ENCODE measurements at regions not wholly inside any gene's neighbourhood (a gene's known extent, or its start where the extent isn't known, plus 50 kb on each side); places are given as distances from the start of the nearest gene placed in this dataset.

GRCh38 chr10:56508562-56508961 lies 147.5 kb upstream of the ZWINT start:
- no peak for DNase-seq
- no peaks in the 10 kb centered on the region for H3K36me3 ChIP-seq
- H3K27me3 ChIP-seq = no peaks in the 10 kb centered on the region
- no peaks in the 10 kb centered on the region for H3K9me3 ChIP-seq
- TF ChIP-seq CTCF (IDR thresholded peaks at IDR 0.05) = no peak
- intact Hi-C loops (cut with DNase I; ENCODE audit: low total_unique reads) = no loop called here
- no peak overlapping the region for H3K27ac ChIP-seq
- H3K4me1 ChIP-seq = no peaks in the 10 kb centered on the region
- H3K4me3 ChIP-seq = no peak overlapping the region

GRCh38 chr10:56507033-56507432 lies 146.0 kb upstream of the ZWINT start:
- TF ChIP-seq CTCF (IDR thresholded peaks at IDR 0.05) = no peak
- no peaks in the 10 kb centered on the region for H3K36me3 ChIP-seq
- H3K4me1 ChIP-seq = no peaks in the 10 kb centered on the region
- no peak for DNase-seq
- H3K27ac ChIP-seq = no peak overlapping the region
- H3K9me3 ChIP-seq = no peaks in the 10 kb centered on the region
- no peak overlapping the region for H3K4me3 ChIP-seq
- H3K27me3 ChIP-seq = no peaks in the 10 kb centered on the region
- intact Hi-C loops (cut with DNase I; ENCODE audit: low total_unique reads) = no loop called here

GRCh38 chr10:56505555-56505954 lies 144.5 kb upstream of the ZWINT start:
- DNase-seq = no peak
- Histone ChIP-seq H3K9me3 (no peaks in the 10 kb centered on the region), H3K36me3 (no peaks in the 10 kb centered on the region), H3K27me3 (no peaks in the 10 kb centered on the region), H3K4me3 (no peak overlapping the region), H3K4me1 (no peaks in the 10 kb centered on the region), H3K27ac (no peak overlapping the region)
- no peak for TF ChIP-seq CTCF (IDR thresholded peaks at IDR 0.05)
- intact Hi-C loops (cut with DNase I; ENCODE audit: low total_unique reads) = no loop called here

GRCh38 chr10:56496186-56496486 lies 135.1 kb upstream of the ZWINT start:
- no peak overlapping the region for H3K27ac ChIP-seq
- no peaks in the 10 kb centered on the region for H3K27me3 ChIP-seq
- no peaks in the 10 kb centered on the region for H3K36me3 ChIP-seq
- DNase-seq = no peak
- intact Hi-C loops (cut with DNase I; ENCODE audit: low total_unique reads) = no loop called here
- H3K4me3 ChIP-seq = no peak overlapping the region
- no peaks in the 10 kb centered on the region for H3K4me1 ChIP-seq
- TF ChIP-seq CTCF (IDR thresholded peaks at IDR 0.05) = no peak
- H3K9me3 ChIP-seq = no peaks in the 10 kb centered on the region

- no peak overlapping the region for H3K4me3 ChIP-seq
- H3K4me1 ChIP-seq = no peaks in the 10 kb centered on the region
- no peak for DNase-seq
- H3K36me3 ChIP-seq = no peaks in the 10 kb centered on the region
- H3K9me3 ChIP-seq = peaks cover 0 to 4% (median 0%) of the 10 kb centered on the region in 3 donors
- intact Hi-C loops (cut with DNase I; ENCODE audit: low total_unique reads) = no loop called here
- H3K27ac ChIP-seq = no peak overlapping the region
- no peaks in the 10 kb centered on the region for H3K27me3 ChIP-seq
- TF ChIP-seq CTCF (IDR thresholded peaks at IDR 0.05) = no peak
Measured at GRCh38 chr10:56487746-56488145, 126.7 kb upstream of the ZWINT start.

- Histone ChIP-seq H3K27me3 (no peaks in the 10 kb centered on the region), H3K9me3 (no peaks in the 10 kb centered on the region), H3K4me3 (no peak overlapping the region), H3K4me1 (no peaks in the 10 kb centered on the region), H3K27ac (no peak overlapping the region), H3K36me3 (no peaks in the 10 kb centered on the region)
- TF ChIP-seq CTCF (IDR thresholded peaks at IDR 0.05) = no peak
- DNase-seq = no peak
- intact Hi-C loops (cut with DNase I; ENCODE audit: low total_unique reads) = no loop called here
Measured at GRCh38 chr10:56481521-56482091, 120.5 kb upstream of the ZWINT start.

Measured in tibial artery (tissue), 4 donors.